ENCODE measurements at regions not wholly inside any gene's neighbourhood (a gene's known extent, or its start where the extent isn't known, plus 50 kb on each side); places are given as distances from the start of the nearest gene placed in this dataset.

DNA sequence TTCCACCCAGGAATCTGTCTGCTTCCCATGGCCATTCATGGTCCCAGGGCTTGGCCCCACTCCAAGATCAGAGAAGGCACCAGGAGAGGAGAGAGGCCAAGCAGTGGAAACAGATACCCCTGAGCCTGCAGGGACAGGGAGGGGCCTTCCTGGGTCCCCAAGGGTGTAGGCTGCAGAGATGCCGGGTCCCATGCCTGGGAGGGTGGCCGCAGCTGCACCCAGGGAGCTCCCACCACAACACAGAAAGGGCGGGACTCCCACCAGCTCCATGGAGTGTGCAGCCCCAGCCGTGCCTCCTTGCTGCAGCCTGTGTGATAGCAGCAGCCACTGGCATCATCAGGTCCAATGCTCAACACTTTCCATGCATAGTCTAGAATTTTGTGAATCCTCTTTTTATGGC, 331.5 kb downstream of the UACA start:
- TF ChIP-seq, protein P1, sequence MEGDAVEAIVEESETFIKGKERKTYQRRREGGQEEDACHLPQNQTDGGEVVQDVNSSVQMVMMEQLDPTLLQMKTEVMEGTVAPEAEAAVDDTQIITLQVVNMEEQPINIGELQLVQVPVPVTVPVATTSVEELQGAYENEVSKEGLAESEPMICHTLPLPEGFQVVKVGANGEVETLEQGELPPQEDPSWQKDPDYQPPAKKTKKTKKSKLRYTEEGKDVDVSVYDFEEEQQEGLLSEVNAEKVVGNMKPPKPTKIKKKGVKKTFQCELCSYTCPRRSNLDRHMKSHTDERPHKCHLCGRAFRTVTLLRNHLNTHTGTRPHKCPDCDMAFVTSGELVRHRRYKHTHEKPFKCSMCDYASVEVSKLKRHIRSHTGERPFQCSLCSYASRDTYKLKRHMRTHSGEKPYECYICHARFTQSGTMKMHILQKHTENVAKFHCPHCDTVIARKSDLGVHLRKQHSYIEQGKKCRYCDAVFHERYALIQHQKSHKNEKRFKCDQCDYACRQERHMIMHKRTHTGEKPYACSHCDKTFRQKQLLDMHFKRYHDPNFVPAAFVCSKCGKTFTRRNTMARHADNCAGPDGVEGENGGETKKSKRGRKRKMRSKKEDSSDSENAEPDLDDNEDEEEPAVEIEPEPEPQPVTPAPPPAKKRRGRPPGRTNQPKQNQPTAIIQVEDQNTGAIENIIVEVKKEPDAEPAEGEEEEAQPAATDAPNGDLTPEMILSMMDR (IDR thresholded peaks at IDR 0.05), result no peak
- no peak for TF ChIP-seq POLR2A (IDR thresholded peaks at IDR 0.05)
